HG03439 (cell line): ENCODE measurements at regions not wholly inside any gene's neighbourhood (a gene's known extent, or its start where the extent isn't known, plus 50 kb on each side); places are given as distances from the start of the nearest gene placed in this dataset.
"Not testable (repeated sequence)": the region's sequence is repeated elsewhere in the genome, so short reads cannot be mapped to it uniquely, and the experiment has no call there.

Source experiments
- ATAC-seq: cut with Tn5 transposase; IDR thresholded peaks from one replicate; pipeline ENCODE4 v1.9.1; 2021; ENCODE audit warnings: mild to moderate bottlenecking, moderate library complexity; ENCODE audit not compliant: unreplicated experiment

DNA sequence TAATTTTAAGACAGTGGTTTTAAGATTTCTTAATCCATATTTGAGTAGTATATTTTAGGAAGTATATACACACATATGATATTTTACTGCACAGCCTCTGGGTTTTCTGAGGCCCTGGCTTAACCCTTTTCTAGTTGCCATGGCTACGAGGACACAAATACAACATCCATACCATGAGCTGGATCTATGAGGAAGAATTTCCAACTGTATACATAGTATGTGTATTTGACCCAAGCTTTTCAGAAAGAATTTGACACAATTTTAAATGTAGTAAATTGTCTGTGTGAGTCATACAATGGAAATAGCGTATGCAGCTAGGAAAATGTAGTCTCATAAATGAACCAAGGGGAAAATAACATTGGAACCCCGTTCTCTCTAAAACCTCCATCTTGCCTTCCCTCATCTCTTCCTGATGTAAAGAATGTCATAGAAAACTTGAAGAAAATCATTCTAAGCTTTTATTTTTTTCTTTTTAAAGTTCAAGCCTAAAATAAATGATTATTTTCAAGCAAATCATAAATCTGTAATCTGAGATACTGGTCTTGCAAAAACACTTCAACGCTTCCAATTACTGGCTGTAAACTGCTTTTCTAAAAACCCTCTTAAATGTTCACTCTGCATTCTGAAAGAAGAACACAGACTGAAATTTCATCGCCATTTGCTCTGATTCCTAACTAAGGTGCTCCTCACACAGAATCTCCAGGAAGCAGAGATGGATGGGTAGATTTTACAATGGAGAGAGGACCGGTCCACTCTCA lies 172.4 kb downstream of the LACC1 start:
- ATAC-seq, result no peak

- ATAC-seq, result no peak
Observed at GRCh38 chr13:44052780-44053184, 173.1 kb downstream of the LACC1 start.

DNA sequence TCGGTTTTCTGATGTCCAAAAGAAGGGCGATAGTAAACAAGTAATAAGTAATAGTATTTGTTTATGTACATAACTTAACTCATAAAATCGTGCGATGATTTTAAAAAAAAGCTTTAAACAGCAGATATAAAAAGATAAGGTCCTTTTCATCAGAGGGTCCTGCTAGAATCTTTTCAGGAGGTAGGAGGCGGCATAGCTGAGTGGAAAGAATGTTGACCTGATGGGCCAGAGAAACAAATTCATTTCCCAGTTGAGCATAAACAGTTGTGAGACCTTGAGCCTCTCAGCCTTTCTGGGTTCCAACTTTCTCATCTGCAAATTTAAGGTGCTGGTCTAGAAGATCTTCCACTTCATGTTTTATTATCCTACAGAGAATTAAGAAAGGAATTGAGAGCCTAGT lies 173.5 kb downstream of the LACC1 start:
- ATAC-seq, result no peak

GRCh38 chr13:44054525-44054924 lies 174.8 kb downstream of the LACC1 start:
- ATAC-seq, result no peak

DNA sequence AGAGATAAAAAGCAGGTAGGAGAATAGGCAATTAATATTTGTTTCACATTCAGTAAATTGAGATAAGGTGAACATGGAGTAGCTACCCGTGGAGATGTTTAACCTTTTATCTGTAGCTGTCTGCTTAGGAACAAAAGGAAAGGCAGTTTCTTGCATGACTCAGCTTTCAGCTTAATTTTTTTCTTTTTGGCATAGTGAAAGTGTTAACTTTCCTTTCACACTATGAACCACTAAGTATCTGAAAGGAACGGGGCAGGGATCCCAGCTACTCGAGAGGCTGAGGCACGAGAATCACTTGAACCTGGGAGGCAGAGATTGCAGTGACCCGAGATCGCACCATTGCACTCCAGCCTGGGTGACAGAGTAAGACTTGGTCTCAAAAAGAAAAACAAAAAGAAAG lies 176.0 kb downstream of the LACC1 start:
- ATAC-seq, result not testable (repeated sequence)

- ATAC-seq, result no peak
Observed at GRCh38 chr13:44058067-44058466, 178.4 kb downstream of the LACC1 start.

GRCh38 chr13:44058624-44059215 lies 179.0 kb downstream of the LACC1 start:
- no peak for ATAC-seq

DNA sequence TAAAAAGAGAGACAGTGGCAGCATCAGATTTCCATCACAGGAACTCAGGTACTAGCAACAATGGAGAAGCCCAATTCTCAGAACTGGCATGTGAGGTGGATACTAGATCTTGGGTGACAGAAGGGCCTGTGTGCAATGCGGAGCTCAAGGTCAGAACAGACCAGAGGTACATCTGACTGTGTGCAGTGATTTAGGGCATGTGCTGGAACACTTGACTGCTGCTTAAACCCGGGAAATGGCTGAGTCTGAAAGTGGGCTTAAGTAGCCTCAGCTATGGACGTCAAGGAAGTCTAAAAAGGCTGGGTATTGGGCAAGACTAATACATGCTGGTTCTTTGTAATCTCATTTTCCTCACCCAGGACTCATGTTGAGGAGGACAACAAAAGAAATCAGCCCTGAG lies 182.2 kb downstream of the LACC1 start:
- ATAC-seq, result no peak

GRCh38 chr13:44063467-44063866 lies 183.8 kb downstream of the LACC1 start:
- no peak for ATAC-seq

DNA sequence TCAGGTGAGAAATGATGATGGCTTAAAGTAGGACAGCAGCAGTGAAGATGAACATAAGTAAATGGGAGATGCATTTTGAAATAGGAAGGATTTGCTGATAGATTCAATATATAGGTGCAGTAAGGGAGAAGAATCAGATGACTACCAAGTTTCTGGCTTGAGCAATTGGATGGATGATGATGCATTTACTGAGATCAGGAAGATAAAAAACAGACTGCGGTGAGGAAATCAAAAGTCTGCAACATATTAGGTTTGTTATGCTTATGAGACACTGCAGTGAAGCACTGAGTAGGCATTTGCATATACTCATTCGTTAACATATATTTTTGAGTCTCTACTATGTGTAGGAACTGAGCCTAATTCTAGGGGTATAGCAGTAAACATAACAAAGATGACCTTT lies 184.2 kb downstream of the LACC1 start:
- no peak for ATAC-seq

DNA sequence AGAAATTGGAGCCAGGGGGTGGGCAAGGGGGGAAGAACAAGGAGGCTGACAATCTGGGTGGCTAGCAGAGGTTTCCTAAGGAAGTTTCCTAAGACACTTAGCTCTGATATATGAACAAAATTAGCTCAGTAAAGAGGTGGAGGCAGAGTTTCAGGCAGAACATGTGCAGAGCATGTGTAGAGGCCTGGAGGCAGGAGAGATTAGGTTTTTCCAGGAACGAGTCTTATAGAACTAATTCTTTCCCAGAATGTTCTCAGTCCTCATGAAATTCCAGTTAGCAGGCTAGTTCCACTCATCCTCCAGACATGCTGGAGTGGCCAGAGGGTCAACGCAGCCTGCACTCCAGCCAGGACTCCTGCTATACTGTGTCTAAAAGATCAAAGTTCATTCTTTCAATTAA lies 184.7 kb downstream of the LACC1 start:
- ATAC-seq, result no peak

DNA sequence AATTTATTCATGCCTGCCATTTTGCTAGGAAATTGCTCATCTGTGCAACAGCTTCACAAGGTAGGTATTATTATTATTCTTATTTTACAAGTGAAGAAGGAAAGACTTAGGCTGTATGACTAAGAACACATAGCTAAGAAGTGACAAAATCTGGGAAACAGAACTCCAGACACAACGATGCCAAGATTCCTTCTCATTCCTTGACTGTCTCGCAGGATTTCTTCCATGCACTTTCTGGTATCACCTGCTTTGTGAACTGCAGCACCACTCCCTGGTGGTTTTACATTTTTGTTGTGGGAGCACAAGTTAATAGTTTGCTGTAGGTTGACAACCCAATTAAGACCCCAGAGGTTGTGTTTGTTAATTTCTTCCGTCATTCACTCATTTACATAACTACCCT lies 188.5 kb downstream of the LACC1 start:
- no peak for ATAC-seq

DNA sequence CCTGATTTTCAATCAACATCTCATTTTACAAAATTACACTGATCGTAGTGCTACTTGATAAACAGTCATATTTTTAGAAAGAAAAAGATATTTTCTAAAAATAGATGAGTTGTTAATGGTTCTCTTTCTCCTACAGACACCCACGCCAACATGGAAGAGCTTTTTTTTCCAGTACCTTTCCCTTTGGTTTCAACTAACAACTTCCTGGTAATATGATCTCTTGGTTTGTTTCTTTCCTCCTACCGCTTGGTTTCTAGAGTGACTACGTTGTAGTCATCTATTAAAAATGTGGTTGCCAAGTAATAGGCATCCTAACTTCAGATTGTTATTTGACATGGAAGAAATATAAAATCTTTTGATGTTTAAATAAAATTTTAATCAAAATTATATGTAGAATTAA lies 189.0 kb downstream of the LACC1 start:
- no peak for ATAC-seq

- no peak for ATAC-seq
Observed at GRCh38 chr13:44072536-44072935, 192.8 kb downstream of the LACC1 start.

DNA sequence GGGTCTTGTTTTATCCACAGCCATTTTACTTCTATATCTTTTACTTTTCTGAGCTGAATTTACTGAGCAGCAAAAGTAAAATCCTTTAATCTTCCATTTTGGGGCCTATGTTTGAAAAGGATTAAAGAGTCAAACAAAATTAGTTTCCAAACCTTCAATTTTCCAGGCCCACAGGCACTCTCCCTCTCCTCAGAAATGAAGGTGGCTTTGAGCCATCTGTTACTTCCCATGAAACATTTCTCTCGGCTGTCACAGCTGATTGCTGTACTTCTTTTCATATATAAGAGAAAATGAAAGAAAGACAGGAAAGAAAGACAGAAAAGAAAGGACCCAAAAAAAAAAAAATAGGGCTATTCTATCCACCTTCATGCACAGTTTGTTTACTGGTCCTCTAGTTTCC lies 194.9 kb downstream of the LACC1 start:
- no peak for ATAC-seq

DNA sequence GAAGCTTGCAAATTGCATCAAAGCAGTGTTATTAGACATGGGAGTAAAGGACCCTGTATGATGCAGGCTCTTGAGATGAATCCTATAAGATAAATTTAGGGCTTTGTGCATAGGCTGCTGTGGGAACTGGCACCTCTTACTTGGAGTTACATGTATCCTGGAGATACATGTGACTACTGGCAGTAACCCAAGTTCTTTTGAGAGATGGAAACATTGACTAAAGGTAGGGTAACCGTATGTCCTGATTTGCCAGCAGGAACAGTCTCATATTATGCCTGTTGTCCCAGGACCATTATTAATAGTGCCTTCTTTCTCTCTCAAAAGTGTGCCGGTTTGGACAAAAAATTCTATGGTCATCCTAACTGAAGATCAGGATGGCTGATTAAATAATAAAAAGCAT lies 195.4 kb downstream of the LACC1 start:
- ATAC-seq, result no peak

GRCh38 chr13:44078806-44079376 lies 199.2 kb downstream of the LACC1 start:
- no peak for ATAC-seq

GRCh38 chr13:44079413-44080205 lies 199.9 kb downstream of the LACC1 start:
- no peak for ATAC-seq

- no peak for ATAC-seq
Observed at GRCh38 chr13:44084146-44084545, 204.4 kb downstream of the LACC1 start.

DNA sequence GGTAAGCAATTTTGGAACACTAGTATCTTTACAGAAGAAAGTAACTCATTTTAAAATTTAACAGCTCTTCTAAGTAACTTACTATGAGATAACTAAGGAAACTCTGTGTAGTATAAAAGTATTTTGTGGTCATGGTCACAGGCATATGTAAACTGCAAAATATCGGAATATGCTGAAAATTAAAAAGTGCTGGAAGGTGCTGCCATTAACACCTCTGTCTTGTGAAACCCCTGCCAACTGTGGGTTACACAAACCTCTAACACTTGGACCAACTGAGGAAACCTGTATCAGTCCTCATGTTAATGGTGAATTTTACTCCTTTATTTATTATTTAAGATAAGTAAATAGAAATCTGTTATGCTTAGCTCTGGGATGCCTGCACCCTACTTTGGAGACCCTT lies 206.7 kb downstream of the LACC1 start:
- ATAC-seq, result no peak

DNA sequence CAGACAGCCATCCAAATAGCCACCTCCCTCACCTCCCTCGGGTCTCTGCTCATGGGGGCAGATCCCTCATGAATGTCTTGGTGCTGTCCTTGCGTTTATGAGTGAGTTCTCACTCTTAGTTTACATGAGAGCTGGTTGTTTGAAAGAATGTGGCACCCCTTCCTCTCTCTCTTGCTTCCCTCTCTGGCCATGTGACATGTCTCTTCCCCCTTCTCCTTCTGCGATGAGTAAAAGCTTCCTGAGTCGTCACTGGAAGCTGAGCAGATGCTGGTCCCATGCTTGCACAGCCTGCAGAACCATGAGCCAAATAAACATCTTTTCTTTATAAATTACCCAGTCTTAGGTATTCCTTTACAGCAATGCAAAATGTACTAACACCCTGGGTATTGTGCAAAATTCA lies 208.7 kb downstream of the LACC1 start:
- no peak for ATAC-seq

GRCh38 chr13:44088991-44089413 lies 209.3 kb downstream of the LACC1 start:
- ATAC-seq, result no peak
